ES-I3 (cell line): ENCODE measurements at regions not wholly inside any gene's neighbourhood (a gene's known extent, or its start where the extent isn't known, plus 50 kb on each side); places are given as distances from the start of the nearest gene placed in this dataset.
A peak's percentile ranks its signal among the peaks of the same experiment; 100 is the strongest.

Source experiments
- H3K36me3 ChIP-seq: 2 replicates; pipeline ENCODE4 v1.6.1; 2013; ENCODE audit warnings: mild to moderate bottlenecking, low read length, control low read depth, moderate library complexity; ENCODE audit not compliant: insufficient read depth
- H3K4me1 ChIP-seq: 2 replicates; pipeline ENCODE4 v1.6.1; 2013; ENCODE audit warnings: mild to moderate bottlenecking, control low read depth, low read length; ENCODE audit not compliant: insufficient read depth
- H3K9ac ChIP-seq: 2 replicates; pipeline ENCODE4 v1.6.1; 2013; ENCODE audit warnings: low read depth, mild to moderate bottlenecking, low read length, moderate library complexity
- H3K9me3 ChIP-seq: 2 replicates; pipeline ENCODE4 v1.6.1; 2013; ENCODE audit warnings: mild to moderate bottlenecking, low read length, moderate library complexity; ENCODE audit not compliant: control insufficient read depth, insufficient read depth

DNA sequence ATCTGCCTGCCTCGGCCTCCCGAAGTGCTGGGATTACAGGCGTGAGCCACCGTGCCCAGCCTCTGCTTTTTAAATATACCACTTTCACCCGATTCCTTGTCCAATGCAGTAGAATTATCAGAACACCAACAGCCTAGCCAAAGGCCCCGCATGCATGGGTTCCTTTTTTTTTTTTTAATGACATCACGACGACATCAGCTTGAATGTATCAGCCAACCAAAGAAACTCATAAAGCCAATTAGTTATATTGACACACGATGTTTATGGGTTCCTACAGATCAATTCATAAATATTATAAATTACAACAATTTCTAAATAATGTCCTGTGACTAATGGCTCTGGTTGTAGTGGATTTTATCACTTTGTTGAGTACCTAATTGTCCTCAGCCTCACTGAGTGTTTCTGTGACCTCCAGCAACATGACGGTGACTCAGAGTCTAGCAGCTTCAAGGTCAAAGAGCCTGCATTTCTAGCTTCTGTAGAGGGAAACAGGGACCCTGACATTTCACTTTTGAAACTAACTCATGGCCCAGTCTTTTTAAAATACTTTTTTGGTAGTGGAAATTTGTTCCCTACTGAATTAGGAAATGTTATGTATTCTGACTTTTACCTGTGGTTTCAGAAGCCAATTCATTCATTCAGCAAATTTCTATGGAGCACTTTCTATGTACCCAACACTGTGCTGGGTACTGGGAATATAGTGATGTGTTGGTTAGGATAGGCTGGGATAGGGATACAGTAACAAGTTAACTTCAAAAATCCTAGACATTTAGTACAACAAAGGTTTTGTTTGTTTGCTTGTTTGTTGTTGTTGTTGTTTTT lies 144.1 kb downstream of the SUDS3 start:
- no peaks in the 10 kb centered on the region for H3K9me3 ChIP-seq

DNA sequence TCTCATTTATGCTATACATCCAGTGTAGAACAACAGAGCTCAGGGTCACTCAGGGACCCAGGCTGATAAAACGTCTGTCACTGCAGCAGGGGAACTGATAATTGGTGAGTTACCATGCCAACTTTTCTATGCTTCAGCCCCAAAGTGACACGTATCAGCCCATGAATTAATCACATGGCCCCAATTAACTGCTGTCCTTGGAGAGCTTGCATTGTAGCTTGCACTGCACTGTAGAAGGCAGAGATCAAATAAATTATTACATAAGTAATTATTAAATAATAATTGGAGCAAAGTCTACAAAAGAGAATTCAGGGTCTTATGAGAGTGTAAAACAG lies 144.6 kb downstream of the SUDS3 start:
- Histone ChIP-seq H3K36me3 (no peaks in the 10 kb centered on the region), H3K9me3 (no peaks in the 10 kb centered on the region), H3K4me1 (no peaks in the 10 kb centered on the region), H3K9ac (no peak overlapping the region)

More for the DNA sequence above, 144.1 kb downstream of the SUDS3 start:
- Histone ChIP-seq H3K36me3 (no peaks in the 10 kb centered on the region), H3K4me1 (no peaks in the 10 kb centered on the region), H3K9ac (no peak overlapping the region)

DNA sequence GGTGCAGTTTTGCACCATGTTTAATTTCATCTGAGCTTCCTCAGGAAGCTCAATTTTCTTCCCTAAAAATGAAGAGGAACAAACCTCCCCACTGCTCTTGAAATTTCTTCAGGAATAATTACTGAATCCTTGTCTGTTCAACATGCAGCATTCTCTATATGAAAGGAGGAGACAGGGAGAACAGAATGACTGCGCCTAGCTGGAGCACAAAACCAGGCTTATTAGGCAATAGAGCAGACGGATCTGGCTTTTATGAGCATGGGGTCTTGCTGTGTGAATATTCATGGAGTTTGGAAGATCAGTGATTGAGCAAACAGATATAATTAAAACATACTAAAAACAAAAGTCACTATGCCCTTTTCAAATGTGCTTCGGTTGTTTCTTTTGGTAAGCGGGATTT lies 148.1 kb downstream of the SUDS3 start:
- no peak overlapping the region for H3K9ac ChIP-seq
- H3K4me1 ChIP-seq, result no peaks in the 10 kb centered on the region
- H3K9me3 ChIP-seq, result no peaks in the 10 kb centered on the region
- H3K36me3 ChIP-seq, result no peaks in the 10 kb centered on the region

DNA sequence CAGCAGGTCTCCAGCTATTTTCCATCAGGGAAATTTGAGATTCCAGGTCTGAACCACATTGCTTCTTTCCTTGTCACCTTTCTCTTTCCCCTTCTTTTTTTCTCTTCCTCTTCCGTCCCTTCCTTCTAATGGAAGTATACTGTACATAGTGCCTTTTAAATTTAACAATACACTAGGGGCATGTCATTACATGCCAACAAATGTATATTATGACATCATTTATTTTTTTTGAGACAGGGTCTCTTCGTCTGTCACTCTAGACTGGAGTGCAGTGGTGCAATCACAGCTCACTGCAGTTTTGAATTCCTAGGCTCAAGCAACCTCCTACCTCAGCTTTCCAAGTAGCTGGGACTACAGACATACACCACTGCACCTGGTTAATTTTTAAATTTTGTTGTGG lies 148.9 kb downstream of the SUDS3 start:
- H3K4me1 ChIP-seq, result no peaks in the 10 kb centered on the region
- H3K36me3 ChIP-seq, result no peaks in the 10 kb centered on the region
- no peak overlapping the region for H3K9ac ChIP-seq
- no peaks in the 10 kb centered on the region for H3K9me3 ChIP-seq

DNA sequence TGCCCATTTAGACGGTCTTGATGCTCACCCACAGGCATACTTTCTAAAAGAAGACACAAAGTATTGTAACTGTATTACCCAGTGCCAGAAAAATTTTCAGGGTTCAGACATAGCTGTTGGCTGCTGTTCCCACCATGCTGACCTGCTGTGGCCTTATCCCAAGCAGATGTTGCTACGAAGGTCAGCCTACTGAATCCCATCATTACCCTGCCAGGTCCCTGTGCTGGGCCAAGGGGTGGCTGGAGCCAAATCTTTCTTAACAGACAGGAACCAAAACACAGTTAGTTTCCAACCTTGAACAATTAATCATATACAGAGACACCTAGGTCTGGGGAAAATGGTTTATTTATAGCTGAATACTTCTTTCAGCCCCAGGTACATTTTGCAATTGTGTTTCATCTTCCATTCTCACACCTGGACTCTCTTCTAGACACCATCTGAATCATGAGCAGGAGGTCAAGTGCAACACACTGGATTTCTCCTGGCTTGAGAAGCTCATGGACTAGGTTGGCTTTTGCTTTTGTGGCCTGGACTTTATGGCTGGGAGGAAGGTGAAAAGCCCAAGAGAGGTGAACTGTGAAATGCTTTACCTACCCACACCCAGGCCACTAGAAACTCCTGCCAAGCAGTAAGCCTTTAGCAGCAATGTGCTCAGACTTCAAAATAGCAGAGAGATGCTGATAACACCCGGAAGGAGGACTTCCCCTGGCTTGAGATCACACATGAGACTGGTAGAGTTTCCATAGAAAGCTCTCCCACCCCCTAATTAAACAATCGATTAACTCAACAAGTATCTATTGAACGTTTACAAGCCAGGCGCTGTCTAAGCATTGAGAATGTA lies 150.1 kb downstream of the SUDS3 start:
- Histone ChIP-seq H3K9ac (no peak overlapping the region), H3K36me3 (no peaks in the 10 kb centered on the region), H3K9me3 (no peaks in the 10 kb centered on the region), H3K4me1 (no peaks in the 10 kb centered on the region)

DNA sequence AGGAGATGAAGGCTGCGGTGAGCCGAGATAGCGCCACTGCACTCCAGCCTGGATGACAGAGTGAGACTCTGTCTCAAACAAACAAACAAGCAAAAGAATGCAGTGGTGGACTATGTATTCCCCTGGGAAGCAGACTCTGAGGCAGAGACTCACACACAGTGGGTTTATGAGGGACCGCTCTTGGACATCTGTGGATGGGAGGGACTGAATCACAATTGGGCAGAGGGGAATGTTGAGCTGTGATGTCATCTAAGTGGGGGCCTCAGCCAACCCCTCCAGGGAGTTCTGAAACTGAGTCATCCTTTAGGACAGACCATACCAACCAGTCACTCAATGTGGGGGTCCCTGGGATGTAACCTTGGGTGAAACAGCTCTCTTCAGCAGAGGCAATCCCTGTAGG lies 151.0 kb downstream of the SUDS3 start:
- no peaks in the 10 kb centered on the region for H3K36me3 ChIP-seq
- H3K9ac ChIP-seq, result no peak overlapping the region
- H3K9me3 ChIP-seq, result no peaks in the 10 kb centered on the region
- H3K4me1 ChIP-seq, result no peaks in the 10 kb centered on the region

DNA sequence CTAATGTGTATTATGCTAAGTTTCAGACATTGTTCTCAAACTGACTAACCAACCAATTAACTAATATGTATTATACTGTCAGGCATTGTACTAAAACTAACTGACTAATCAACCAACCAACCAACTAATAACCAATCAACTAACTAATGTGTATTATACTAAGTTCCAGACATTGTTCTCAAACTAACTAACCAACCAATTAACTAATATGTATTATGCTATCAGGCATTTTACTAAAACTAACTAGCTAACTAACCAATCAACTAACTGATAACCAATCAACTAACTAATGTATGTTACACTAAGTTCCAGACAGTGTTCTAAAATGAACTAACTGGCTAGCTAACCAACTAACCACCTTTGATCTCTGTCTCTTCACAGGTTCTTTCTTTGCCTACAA lies 152.3 kb downstream of the SUDS3 start:
- no peak overlapping the region for H3K9ac ChIP-seq
- no peaks in the 10 kb centered on the region for H3K36me3 ChIP-seq
- H3K9me3 ChIP-seq, result no peaks in the 10 kb centered on the region
- peaks cover 3% of the 10 kb centered on the region; the same call in 1 of the 2 replicates for H3K4me1 ChIP-seq

DNA sequence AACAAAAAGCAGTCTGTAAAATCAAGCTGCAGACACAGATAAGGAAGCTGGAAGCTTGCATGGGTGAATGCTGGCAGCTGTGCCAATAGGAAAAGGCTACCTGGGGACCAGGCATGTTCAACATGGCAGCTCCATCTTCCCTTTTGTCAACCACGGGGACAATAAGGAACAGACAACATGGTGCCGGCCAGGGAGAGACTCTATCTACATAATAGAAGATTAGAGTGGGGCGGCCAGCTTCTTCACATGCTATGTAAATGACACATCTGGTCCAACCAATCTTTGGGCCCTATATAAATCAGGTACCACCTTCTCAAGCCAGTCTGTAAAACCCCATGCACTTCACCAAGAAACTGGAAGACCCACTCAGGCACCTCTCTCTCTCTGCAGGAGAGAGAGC lies 157.6 kb downstream of the SUDS3 start:
- Histone ChIP-seq H3K36me3 (no peaks in the 10 kb centered on the region), H3K9me3 (no peaks in the 10 kb centered on the region), H3K4me1 (peaks cover 34% of the 10 kb centered on the region), H3K9ac (no peak overlapping the region)

DNA sequence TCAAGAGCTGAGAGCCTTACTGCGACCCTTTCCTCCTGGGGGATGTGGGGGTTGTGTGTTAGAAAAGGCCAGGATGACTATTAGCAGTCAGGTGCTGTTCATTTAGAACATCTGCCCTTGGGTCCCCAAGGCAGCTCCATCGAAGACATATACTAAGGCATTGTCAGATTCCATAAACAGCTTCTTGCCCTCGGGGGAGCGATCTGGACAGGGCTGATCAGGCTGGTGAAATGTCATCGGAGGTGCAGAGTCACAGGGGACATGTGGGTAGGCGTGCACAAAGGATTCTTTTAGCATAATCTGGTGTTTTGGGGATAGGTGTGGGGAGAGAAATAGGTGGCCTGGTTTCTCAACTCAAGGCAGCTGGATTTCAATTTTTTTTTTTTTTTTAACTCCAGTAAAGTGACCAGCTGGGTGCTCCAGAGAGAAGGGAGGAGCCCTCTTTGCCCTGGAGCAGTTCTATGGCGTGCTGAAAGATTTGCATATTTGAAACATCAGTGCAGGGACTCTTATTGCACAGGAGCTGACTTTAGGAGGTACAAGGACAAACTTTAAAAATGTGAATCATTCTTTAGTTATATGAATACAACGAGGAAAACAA lies 160.1 kb downstream of the SUDS3 start:
- H3K4me1 ChIP-seq, result peaks cover 54% of the 10 kb centered on the region
- no peaks in the 10 kb centered on the region for H3K36me3 ChIP-seq
- H3K9me3 ChIP-seq, result no peaks in the 10 kb centered on the region
- H3K9ac ChIP-seq, result no peak overlapping the region

DNA sequence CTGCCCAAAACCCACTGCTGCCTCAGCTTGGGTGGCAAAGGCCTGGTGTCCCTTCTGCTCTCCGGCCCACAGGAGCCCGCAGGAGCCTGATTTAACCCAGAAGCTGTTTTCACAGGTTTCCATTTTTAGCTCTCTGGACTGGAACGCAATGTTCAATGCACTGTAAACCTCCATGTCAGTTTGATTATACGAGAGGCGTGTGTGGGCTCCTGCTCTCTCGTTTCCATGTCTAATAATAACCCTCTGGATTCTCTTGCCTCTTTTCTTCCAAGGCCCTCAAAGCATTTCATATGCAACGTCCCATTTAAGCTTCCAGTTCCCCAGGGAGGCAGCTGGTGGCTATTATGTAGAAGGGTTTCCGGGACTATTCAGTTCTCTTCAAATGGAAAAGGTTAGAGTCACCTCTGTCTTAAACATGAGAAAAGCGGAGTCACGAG lies 161.1 kb downstream of the SUDS3 start:
- H3K9me3 ChIP-seq, result no peaks in the 10 kb centered on the region
- 0 out of 2 replicates have a peak overlapping the region, but pooled peaks have one; percentile 23 for H3K9ac ChIP-seq
- H3K4me1 ChIP-seq, result peaks cover 54% of the 10 kb centered on the region
- H3K36me3 ChIP-seq, result no peaks in the 10 kb centered on the region

DNA sequence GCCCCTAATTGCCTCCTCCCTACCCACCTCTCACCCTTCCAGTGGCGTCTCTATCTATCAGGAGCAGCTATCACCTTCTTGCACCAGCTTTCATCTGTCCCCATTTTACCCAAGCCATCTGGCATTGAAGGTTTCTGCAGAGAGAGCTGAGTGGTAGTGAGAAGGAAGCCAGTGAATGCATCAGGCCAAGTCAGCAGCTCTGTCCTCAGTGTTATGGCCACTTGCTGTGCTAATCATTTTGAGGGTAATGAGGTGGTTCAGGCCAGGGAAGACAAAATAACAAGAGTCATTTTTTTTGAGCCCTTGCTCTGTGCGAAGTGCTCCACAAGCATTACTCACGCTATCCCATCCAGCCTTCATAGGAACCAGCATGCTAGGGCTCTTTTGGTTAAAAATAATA lies 164.7 kb downstream of the SUDS3 start:
- Histone ChIP-seq H3K36me3 (no peaks in the 10 kb centered on the region), H3K9me3 (no peaks in the 10 kb centered on the region), H3K4me1 (peaks cover 43% of the 10 kb centered on the region), H3K9ac (peak overlapping the region; percentile 3; the same call in 1 of the 2 replicates)

DNA sequence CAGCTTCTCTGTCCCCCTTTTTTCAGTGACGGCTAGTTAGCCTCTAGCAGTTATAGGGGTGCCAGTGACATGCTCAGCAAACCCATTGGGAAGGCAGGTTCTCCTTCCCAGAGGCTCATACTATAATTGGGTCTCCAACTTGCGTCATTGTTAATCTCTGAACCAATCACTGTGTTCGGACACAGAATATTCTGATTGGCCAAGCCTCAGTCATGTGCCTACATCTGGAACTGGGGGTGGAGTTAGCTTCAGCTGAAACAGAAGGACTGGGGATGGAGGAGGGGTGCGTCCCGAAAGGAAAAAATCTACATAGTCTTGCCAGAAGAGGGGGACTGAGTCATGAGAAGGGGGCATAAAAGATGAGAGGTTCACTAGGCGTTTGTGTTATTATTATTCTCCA lies 165.6 kb downstream of the SUDS3 start:
- Histone ChIP-seq H3K4me1 (peaks cover 35% of the 10 kb centered on the region), H3K9me3 (no peaks in the 10 kb centered on the region), H3K9ac (no peak overlapping the region), H3K36me3 (no peaks in the 10 kb centered on the region)

DNA sequence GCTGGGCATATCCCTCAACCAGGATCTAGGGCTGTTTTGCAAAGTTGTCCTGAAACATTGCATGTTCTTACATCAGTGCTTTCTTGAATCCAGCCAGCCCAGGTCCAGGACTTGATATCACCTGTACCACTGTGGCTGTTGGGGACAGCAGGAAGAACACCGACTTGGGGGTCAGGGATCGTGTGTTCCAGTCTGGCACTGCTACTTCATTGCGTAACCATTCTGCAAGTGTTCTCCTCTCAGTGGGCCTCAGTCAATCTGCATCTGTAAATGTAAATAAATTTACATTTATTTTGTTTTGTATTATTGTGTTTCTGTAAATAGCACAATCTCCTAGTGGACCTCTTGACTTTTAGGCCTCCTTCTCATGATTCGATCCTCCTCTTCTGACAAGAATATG lies 167.3 kb downstream of the SUDS3 start:
- no peaks in the 10 kb centered on the region for H3K36me3 ChIP-seq

DNA sequence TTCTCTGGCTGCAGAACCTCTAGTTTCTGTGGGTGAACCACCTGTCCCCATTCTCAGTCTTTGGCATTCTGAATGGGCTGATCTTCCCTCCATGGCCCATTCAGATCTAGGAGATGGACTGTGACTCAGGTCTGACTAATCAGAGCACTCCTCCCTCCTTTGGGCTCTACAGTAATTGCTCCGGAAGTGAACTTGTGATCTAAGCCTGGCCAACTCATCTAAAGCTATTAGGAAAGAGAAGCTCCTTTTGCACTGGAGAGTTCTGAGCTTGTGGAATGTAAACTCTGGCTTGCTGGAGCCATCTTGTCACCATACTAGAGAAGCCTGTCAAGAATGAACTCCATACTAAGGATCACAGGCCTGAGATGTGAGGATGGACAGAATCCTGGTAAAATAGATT lies 168.2 kb downstream of the SUDS3 start:
- H3K4me1 ChIP-seq, result peaks cover 23% of the 10 kb centered on the region
- no peaks in the 10 kb centered on the region for H3K36me3 ChIP-seq
- no peaks in the 10 kb centered on the region for H3K9me3 ChIP-seq
- H3K9ac ChIP-seq, result no peak overlapping the region

More for the DNA sequence above, 167.3 kb downstream of the SUDS3 start:
- Histone ChIP-seq H3K4me1 (peaks cover 28% of the 10 kb centered on the region), H3K9me3 (no peaks in the 10 kb centered on the region), H3K9ac (no peak overlapping the region)
